ENCODE measurements at regions not wholly inside any gene's neighbourhood (a gene's known extent, or its start where the extent isn't known, plus 50 kb on each side); places are given as distances from the start of the nearest gene placed in this dataset.

DNA sequence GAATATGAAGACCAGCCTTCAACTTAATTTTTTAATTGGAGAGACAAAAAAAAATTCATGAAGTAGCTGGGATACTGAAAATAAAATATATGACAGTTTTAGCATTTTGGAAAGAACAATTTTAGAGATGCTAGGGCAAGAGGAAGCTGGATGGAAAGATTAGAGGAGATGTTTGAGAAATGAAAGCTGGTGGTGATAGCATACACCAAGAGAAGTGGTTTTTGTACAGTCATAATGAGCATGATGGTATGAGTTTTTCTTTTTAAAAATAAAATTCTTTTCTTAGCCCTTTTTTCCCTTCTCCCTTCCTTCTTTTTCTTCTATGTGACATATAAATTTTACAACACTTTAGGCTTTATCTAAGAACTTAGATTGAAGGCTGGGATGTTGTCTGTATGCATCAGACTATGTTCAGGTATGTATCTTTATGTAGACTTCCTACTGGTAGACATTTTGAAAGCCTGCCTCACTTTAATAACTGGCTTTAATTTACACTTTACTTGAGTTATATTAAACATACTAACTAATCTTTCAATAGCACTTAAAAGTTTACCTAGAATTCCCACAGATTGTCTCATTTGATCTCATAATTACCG lies 522.5 kb downstream of the TLE4 start:
- TF ChIP-seq MYC (IDR thresholded peaks at IDR 0.05; ENCODE audit: low read depth, low read length) (no peak), POLR2A (IDR thresholded peaks at IDR 0.05; ENCODE audit: extremely low read depth, insufficient read length) (no peak)
- TF ChIP-seq, protein P1, sequence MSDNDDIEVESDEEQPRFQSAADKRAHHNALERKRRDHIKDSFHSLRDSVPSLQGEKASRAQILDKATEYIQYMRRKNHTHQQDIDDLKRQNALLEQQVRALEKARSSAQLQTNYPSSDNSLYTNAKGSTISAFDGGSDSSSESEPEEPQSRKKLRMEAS (IDR thresholded peaks at IDR 0.05; ENCODE audit: low read depth, low read length): no peak
- TF ChIP-seq, protein P2, sequence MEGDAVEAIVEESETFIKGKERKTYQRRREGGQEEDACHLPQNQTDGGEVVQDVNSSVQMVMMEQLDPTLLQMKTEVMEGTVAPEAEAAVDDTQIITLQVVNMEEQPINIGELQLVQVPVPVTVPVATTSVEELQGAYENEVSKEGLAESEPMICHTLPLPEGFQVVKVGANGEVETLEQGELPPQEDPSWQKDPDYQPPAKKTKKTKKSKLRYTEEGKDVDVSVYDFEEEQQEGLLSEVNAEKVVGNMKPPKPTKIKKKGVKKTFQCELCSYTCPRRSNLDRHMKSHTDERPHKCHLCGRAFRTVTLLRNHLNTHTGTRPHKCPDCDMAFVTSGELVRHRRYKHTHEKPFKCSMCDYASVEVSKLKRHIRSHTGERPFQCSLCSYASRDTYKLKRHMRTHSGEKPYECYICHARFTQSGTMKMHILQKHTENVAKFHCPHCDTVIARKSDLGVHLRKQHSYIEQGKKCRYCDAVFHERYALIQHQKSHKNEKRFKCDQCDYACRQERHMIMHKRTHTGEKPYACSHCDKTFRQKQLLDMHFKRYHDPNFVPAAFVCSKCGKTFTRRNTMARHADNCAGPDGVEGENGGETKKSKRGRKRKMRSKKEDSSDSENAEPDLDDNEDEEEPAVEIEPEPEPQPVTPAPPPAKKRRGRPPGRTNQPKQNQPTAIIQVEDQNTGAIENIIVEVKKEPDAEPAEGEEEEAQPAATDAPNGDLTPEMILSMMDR (IDR thresholded peaks at IDR 0.05; ENCODE audit: low read depth, low read length): no peak
- no peak for DNase-seq (ENCODE audit: low read depth)
- H3K4me3 ChIP-seq (ENCODE audit: low read depth, low read length): no peak overlapping the region

DNA sequence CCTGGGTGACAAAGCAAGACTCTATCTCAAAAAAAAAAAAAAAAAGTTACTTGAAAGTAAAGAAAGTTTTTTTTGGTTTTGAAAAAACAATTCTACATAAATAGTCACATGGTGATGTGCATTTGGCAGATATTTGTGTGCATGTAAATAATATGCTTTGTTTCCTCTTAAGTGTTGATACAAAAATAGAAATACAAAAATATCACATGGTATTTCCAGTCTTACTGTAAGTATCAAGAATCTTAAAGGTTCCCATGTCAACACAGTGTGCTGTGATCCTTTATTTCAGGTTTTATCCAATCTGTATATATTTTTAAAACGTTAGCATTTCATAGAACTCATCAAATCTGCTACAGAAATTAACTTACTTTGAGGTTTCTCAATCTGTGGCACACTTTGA lies 521.9 kb downstream of the TLE4 start:
- H3K4me3 ChIP-seq (ENCODE audit: low read depth, low read length): no peak overlapping the region
- TF ChIP-seq POLR2A (IDR thresholded peaks at IDR 0.05; ENCODE audit: extremely low read depth, insufficient read length): no peak
- TF ChIP-seq, protein P2 (IDR thresholded peaks at IDR 0.05; ENCODE audit: low read depth, low read length): no peak
- no peak for TF ChIP-seq MYC (IDR thresholded peaks at IDR 0.05; ENCODE audit: low read depth, low read length)
- TF ChIP-seq, protein P1 (IDR thresholded peaks at IDR 0.05; ENCODE audit: low read depth, low read length): no peak
- no peak for DNase-seq (ENCODE audit: low read depth)

DNA sequence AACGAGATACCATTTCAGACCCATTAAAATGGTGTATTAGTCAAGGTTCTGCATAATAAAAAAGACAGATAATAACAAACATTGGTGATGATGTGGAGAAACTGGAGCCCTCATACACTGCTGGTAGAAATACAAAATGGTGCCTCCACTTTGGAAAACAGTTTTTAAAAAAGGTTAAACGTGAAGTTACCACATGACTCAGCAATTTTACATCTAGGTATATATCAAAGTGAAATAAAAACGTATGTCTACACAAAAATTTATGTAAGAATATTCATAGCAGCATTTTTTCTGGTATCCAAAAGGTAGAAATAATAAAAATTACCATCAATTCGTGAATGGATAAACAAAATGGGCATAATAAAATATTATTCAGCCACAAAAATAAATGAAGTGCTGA lies 519.8 kb downstream of the TLE4 start:
- DNase-seq (ENCODE audit: low read depth): no peak
- TF ChIP-seq, protein P1 (IDR thresholded peaks at IDR 0.05; ENCODE audit: low read depth, low read length): no peak
- TF ChIP-seq, protein P2 (IDR thresholded peaks at IDR 0.05; ENCODE audit: low read depth, low read length): no peak
- TF ChIP-seq MYC (IDR thresholded peaks at IDR 0.05; ENCODE audit: low read depth, low read length): no peak
- TF ChIP-seq POLR2A (IDR thresholded peaks at IDR 0.05; ENCODE audit: extremely low read depth, insufficient read length): no peak
- no peak overlapping the region for H3K4me3 ChIP-seq (ENCODE audit: low read depth, low read length)

DNA sequence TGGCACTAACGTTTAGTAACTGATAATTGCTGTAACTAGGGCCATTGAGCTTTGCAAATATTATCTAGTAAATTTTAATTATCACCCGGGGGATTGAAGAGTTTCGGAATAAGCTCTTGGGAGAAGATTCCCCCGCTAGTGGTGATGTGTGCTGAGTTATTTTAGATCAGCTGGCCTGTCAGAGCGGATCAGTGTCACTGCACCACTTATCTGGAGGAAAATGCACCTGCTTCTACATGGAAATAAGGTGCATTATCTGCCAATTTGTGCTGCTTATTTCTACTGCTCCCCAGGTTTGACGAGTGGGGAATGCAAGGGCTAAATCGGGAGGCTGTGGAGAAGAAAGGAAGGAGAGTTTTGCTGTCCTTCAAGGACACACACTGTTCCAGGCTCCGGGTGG lies 518.6 kb downstream of the TLE4 start:
- no peak overlapping the region for H3K4me3 ChIP-seq (ENCODE audit: low read depth, low read length)
- DNase-seq (ENCODE audit: low read depth): no peak
- TF ChIP-seq, protein P2 (IDR thresholded peaks at IDR 0.05; ENCODE audit: low read depth, low read length): no peak
- TF ChIP-seq POLR2A (IDR thresholded peaks at IDR 0.05; ENCODE audit: extremely low read depth, insufficient read length): no peak
- TF ChIP-seq, protein P1 (IDR thresholded peaks at IDR 0.05; ENCODE audit: low read depth, low read length): no peak
- TF ChIP-seq MYC (IDR thresholded peaks at IDR 0.05; ENCODE audit: low read depth, low read length): no peak

DNA sequence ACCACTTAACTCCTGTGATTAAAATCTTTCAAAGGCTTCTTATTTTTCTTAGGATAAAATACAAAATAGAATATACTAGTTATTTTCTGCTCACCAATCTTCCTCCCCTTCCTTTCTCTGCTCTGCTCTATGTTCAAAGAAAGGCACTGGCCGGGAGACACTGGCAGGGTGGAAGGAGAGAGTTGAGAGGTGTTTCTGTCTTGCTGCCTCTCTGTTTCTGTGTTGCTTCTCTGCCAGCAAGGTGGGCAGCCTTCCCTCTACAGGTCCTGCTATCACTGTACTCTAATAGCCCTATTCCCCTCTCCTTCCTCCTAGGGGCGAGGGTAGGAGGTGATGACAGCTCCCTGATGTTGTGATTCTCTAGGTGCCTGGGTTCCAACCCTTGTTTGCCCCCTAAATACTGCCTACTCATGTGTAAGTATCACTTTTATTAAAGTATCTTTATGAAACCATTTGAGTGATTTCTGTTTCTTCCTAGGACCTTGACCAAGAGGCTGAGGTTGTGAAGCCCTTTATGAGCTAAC lies 515.1 kb downstream of the TLE4 start:
- TF ChIP-seq, protein P2 (IDR thresholded peaks at IDR 0.05; ENCODE audit: low read depth, low read length): no peak
- TF ChIP-seq MYC (IDR thresholded peaks at IDR 0.05; ENCODE audit: low read depth, low read length) (no peak), POLR2A (IDR thresholded peaks at IDR 0.05; ENCODE audit: extremely low read depth, insufficient read length) (no peak)
- TF ChIP-seq, protein P1 (IDR thresholded peaks at IDR 0.05; ENCODE audit: low read depth, low read length): no peak
- no peak overlapping the region for H3K4me3 ChIP-seq (ENCODE audit: low read depth, low read length)
- no peak for DNase-seq (ENCODE audit: low read depth)
